Ectodermal cell (in vitro differentiated cells): ENCODE measurements at regions not wholly inside any gene's neighbourhood (a gene's known extent, or its start where the extent isn't known, plus 50 kb on each side); places are given as distances from the start of the nearest gene placed in this dataset.

Experiments used
- H3K27ac ChIP-seq: 2 replicates; pipeline ENCODE4 v1.7.0; 2013; ENCODE audit warnings: mild to moderate bottlenecking, low read depth, low read length; ENCODE audit not compliant: insufficient read depth, poor library complexity, severe bottlenecking
- H3K27me3 ChIP-seq: 2 replicates; pipeline ENCODE4 v1.7.0; 2013; ENCODE audit warnings: mild to moderate bottlenecking, low read length; ENCODE audit not compliant: insufficient read depth, control insufficient read depth, poor library complexity, severe bottlenecking
- H3K36me3 ChIP-seq: one replicate; pipeline ENCODE4 v1.7.0; 2013; ENCODE audit warnings: low read length; ENCODE audit not compliant: control insufficient read depth, insufficient read depth
- H3K4me1 ChIP-seq: one replicate; pipeline ENCODE4 v1.7.0; 2013; ENCODE audit warnings: low read length; ENCODE audit not compliant: control insufficient read depth, insufficient read depth
- H3K4me3 ChIP-seq: 2 replicates; pipeline ENCODE4 v1.7.0; 2013; ENCODE audit warnings: low read depth, low read length, control low read depth; ENCODE audit not compliant: insufficient read depth
- H3K9me3 ChIP-seq: 2 replicates; pipeline ENCODE4 v1.7.0; 2013; ENCODE audit warnings: mild to moderate bottlenecking, low read length, moderate library complexity; ENCODE audit not compliant: control insufficient read depth
- WGBS, 2 experiments: methylation state at CpG; one replicate each; pipeline ENCODE4 v1.1.7; 2013; ENCODE audit warnings: missing lambda C conversion rate in 2 of 2; 5-methylcytosine and 5-hydroxymethylcytosine counted together

- Histone ChIP-seq H3K27ac (no peak overlapping the region), H3K27me3 (no peaks in the 10 kb centered on the region), H3K4me3 (no peak overlapping the region), H3K36me3 (no peaks in the 10 kb centered on the region), H3K9me3 (no peaks in the 10 kb centered on the region), H3K4me1 (no peaks in the 10 kb centered on the region)
- WGBS, 2 experiments, result 88 to 89% methylated on average over 8 of the region's 8 CpGs
Measured at GRCh38 chr18:56389190-56389589, 249.2 kb downstream of the TXNL1 start.

- Histone ChIP-seq H3K4me3 (no peak overlapping the region), H3K9me3 (no peaks in the 10 kb centered on the region), H3K36me3 (no peaks in the 10 kb centered on the region), H3K27me3 (no peaks in the 10 kb centered on the region), H3K27ac (no peak overlapping the region), H3K4me1 (no peaks in the 10 kb centered on the region)
- 97 to 98% methylated on average over 4 to 5 of the region's 5 CpGs for WGBS, 2 experiments
Measured at GRCh38 chr18:56388571-56388970, 249.8 kb downstream of the TXNL1 start.

GRCh38 chr18:56386856-56387255 is 251.5 kb downstream of the TXNL1 start:
- H3K36me3 ChIP-seq, result no peaks in the 10 kb centered on the region
- H3K27me3 ChIP-seq, result no peaks in the 10 kb centered on the region
- H3K4me3 ChIP-seq, result no peak overlapping the region
- H3K9me3 ChIP-seq, result no peaks in the 10 kb centered on the region
- H3K4me1 ChIP-seq, result no peaks in the 10 kb centered on the region
- H3K27ac ChIP-seq, result no peak overlapping the region

GRCh38 chr18:56383349-56383748 is 255.0 kb downstream of the TXNL1 start:
- Histone ChIP-seq H3K27me3 (no peaks in the 10 kb centered on the region), H3K27ac (no peak overlapping the region), H3K9me3 (no peaks in the 10 kb centered on the region), H3K4me1 (no peaks in the 10 kb centered on the region), H3K4me3 (no peak overlapping the region), H3K36me3 (no peaks in the 10 kb centered on the region)
- WGBS, 2 experiments, result 95 to 97% methylated on average over 1 of the region's 1 CpG

- no peaks in the 10 kb centered on the region for H3K9me3 ChIP-seq
- 69 to 72% methylated on average over 2 to 4 of the region's 4 CpGs for WGBS, 2 experiments
- H3K27me3 ChIP-seq, result no peaks in the 10 kb centered on the region
- no peaks in the 10 kb centered on the region for H3K36me3 ChIP-seq
- no peak overlapping the region for H3K27ac ChIP-seq
- H3K4me1 ChIP-seq, result no peaks in the 10 kb centered on the region
- no peak overlapping the region for H3K4me3 ChIP-seq
Measured at GRCh38 chr18:56382541-56382940, 255.9 kb downstream of the TXNL1 start.

GRCh38 chr18:56381196-56381595 is 257.2 kb downstream of the TXNL1 start:
- Histone ChIP-seq H3K36me3 (no peaks in the 10 kb centered on the region), H3K27ac (no peak overlapping the region), H3K4me3 (no peak overlapping the region), H3K9me3 (no peaks in the 10 kb centered on the region), H3K27me3 (no peaks in the 10 kb centered on the region), H3K4me1 (no peaks in the 10 kb centered on the region)
- 94% methylated on average over 3 of the region's 3 CpGs for WGBS, 2 experiments

GRCh38 chr18:56380685-56381084 is 257.7 kb downstream of the TXNL1 start:
- H3K4me1 ChIP-seq, result no peaks in the 10 kb centered on the region
- no peaks in the 10 kb centered on the region for H3K9me3 ChIP-seq
- no peaks in the 10 kb centered on the region for H3K27me3 ChIP-seq
- 94 to 95% methylated on average over 6 to 8 of the region's 8 CpGs for WGBS, 2 experiments
- H3K36me3 ChIP-seq, result no peaks in the 10 kb centered on the region
- no peak overlapping the region for H3K4me3 ChIP-seq
- no peak overlapping the region for H3K27ac ChIP-seq

GRCh38 chr18:56379256-56379655 is 259.1 kb downstream of the TXNL1 start:
- 95 to 99% methylated on average over 6 of the region's 6 CpGs for WGBS, 2 experiments
- H3K27ac ChIP-seq, result no peak overlapping the region
- no peaks in the 10 kb centered on the region for H3K9me3 ChIP-seq
- no peaks in the 10 kb centered on the region for H3K27me3 ChIP-seq
- no peak overlapping the region for H3K4me3 ChIP-seq
- H3K36me3 ChIP-seq, result no peaks in the 10 kb centered on the region
- H3K4me1 ChIP-seq, result no peaks in the 10 kb centered on the region

- no peaks in the 10 kb centered on the region for H3K9me3 ChIP-seq
- no peak overlapping the region for H3K4me3 ChIP-seq
- no peaks in the 10 kb centered on the region for H3K36me3 ChIP-seq
- no peak overlapping the region for H3K27ac ChIP-seq
- 93 to 95% methylated on average over 8 to 9 of the region's 9 CpGs for WGBS, 2 experiments
- no peaks in the 10 kb centered on the region for H3K27me3 ChIP-seq
- no peaks in the 10 kb centered on the region for H3K4me1 ChIP-seq
Measured at GRCh38 chr18:56377231-56377630, 261.2 kb downstream of the TXNL1 start.

- no peak overlapping the region for H3K27ac ChIP-seq
- no peaks in the 10 kb centered on the region for H3K4me1 ChIP-seq
- WGBS, 2 experiments, result 90 to 95% methylated on average over 3 of the region's 3 CpGs
- H3K36me3 ChIP-seq, result no peaks in the 10 kb centered on the region
- H3K4me3 ChIP-seq, result no peak overlapping the region
- H3K9me3 ChIP-seq, result no peaks in the 10 kb centered on the region
- no peaks in the 10 kb centered on the region for H3K27me3 ChIP-seq
Measured at GRCh38 chr18:56374007-56374655, 264.3 kb downstream of the TXNL1 start.

- no peaks in the 10 kb centered on the region for H3K4me1 ChIP-seq
- no peaks in the 10 kb centered on the region for H3K27me3 ChIP-seq
- 95% methylated on average over 1 to 2 of the region's 2 CpGs for WGBS, 2 experiments
- H3K27ac ChIP-seq, result no peak overlapping the region
- no peak overlapping the region for H3K4me3 ChIP-seq
- H3K9me3 ChIP-seq, result no peaks in the 10 kb centered on the region
- no peaks in the 10 kb centered on the region for H3K36me3 ChIP-seq
Measured at GRCh38 chr18:56373601-56374000, 264.8 kb downstream of the TXNL1 start.
